ENCODE measurements at regions not wholly inside any gene's neighbourhood (a gene's known extent, or its start where the extent isn't known, plus 50 kb on each side); places are given as distances from the start of the nearest gene placed in this dataset.

GRCh38 chr1:217115404-217116380 is 392.5 kb upstream of the ESRRG start:
- Mint-ChIP-seq H3K27me3 (ENCODE audit: unreplicated experiment) (no peaks in the 10 kb centered on the region), H3K36me3 (ENCODE audit: low read depth, unreplicated experiment) (no peaks in the 10 kb centered on the region), H3K4me1 (ENCODE audit: unreplicated experiment) (no peaks in the 10 kb centered on the region), H3K27ac (ENCODE audit: unreplicated experiment) (no peak overlapping the region), H3K9me3 (ENCODE audit: unreplicated experiment) (no peaks in the 10 kb centered on the region), H3K4me3 (ENCODE audit: unreplicated experiment) (no peak overlapping the region)
- no peak for TF ChIP-seq CTCF (IDR thresholded peaks at IDR 0.05; ENCODE audit: unreplicated experiment)
- DNase-seq (ENCODE audit: low spot score): no peak

- Mint-ChIP-seq H3K4me1 (ENCODE audit: unreplicated experiment) (no peaks in the 10 kb centered on the region), H3K27ac (ENCODE audit: unreplicated experiment) (no peak overlapping the region), H3K4me3 (ENCODE audit: unreplicated experiment) (no peak overlapping the region), H3K27me3 (ENCODE audit: unreplicated experiment) (no peaks in the 10 kb centered on the region), H3K9me3 (ENCODE audit: unreplicated experiment) (no peaks in the 10 kb centered on the region), H3K36me3 (ENCODE audit: low read depth, unreplicated experiment) (no peaks in the 10 kb centered on the region)
- no peak for DNase-seq (ENCODE audit: low spot score)
- no peak for TF ChIP-seq CTCF (IDR thresholded peaks at IDR 0.05; ENCODE audit: unreplicated experiment)
These were observed 386.7 kb upstream of the ESRRG start for GRCh38 chr1:217109928-217110327.

- H3K27me3 Mint-ChIP-seq (ENCODE audit: unreplicated experiment): no peaks in the 10 kb centered on the region
- H3K4me1 Mint-ChIP-seq (ENCODE audit: unreplicated experiment): no peaks in the 10 kb centered on the region
- TF ChIP-seq CTCF (IDR thresholded peaks at IDR 0.05; ENCODE audit: unreplicated experiment): no peak
- DNase-seq (ENCODE audit: low spot score): no peak
- H3K4me3 Mint-ChIP-seq (ENCODE audit: unreplicated experiment): no peak overlapping the region
- H3K9me3 Mint-ChIP-seq (ENCODE audit: unreplicated experiment): no peaks in the 10 kb centered on the region
- H3K36me3 Mint-ChIP-seq (ENCODE audit: low read depth, unreplicated experiment): no peaks in the 10 kb centered on the region
- no peak overlapping the region for H3K27ac Mint-ChIP-seq (ENCODE audit: unreplicated experiment)
These were observed 383.1 kb upstream of the ESRRG start for GRCh38 chr1:217106231-217106901.

GRCh38 chr1:217105437-217105836 is 382.2 kb upstream of the ESRRG start:
- Mint-ChIP-seq H3K4me3 (ENCODE audit: unreplicated experiment) (no peak overlapping the region), H3K27me3 (ENCODE audit: unreplicated experiment) (no peaks in the 10 kb centered on the region), H3K9me3 (ENCODE audit: unreplicated experiment) (no peaks in the 10 kb centered on the region), H3K27ac (ENCODE audit: unreplicated experiment) (no peak overlapping the region), H3K36me3 (ENCODE audit: low read depth, unreplicated experiment) (no peaks in the 10 kb centered on the region), H3K4me1 (ENCODE audit: unreplicated experiment) (no peaks in the 10 kb centered on the region)
- DNase-seq (ENCODE audit: low spot score): no peak
- TF ChIP-seq CTCF (IDR thresholded peaks at IDR 0.05; ENCODE audit: unreplicated experiment): no peak

- no peak overlapping the region for H3K4me3 Mint-ChIP-seq (ENCODE audit: unreplicated experiment)
- no peak for DNase-seq (ENCODE audit: low spot score)
- H3K9me3 Mint-ChIP-seq (ENCODE audit: unreplicated experiment): no peaks in the 10 kb centered on the region
- peaks cover 2% of the 10 kb centered on the region for H3K27me3 Mint-ChIP-seq (ENCODE audit: unreplicated experiment)
- H3K36me3 Mint-ChIP-seq (ENCODE audit: low read depth, unreplicated experiment): no peaks in the 10 kb centered on the region
- TF ChIP-seq CTCF (IDR thresholded peaks at IDR 0.05; ENCODE audit: unreplicated experiment): no peak
- H3K27ac Mint-ChIP-seq (ENCODE audit: unreplicated experiment): no peak overlapping the region
- peaks cover 6% of the 10 kb centered on the region for H3K4me1 Mint-ChIP-seq (ENCODE audit: unreplicated experiment)
These were observed 374.6 kb upstream of the ESRRG start for GRCh38 chr1:217097819-217098218.
